ENCODE measurements at regions not wholly inside any gene's neighbourhood (a gene's known extent, or its start where the extent isn't known, plus 50 kb on each side); places are given as distances from the start of the nearest gene placed in this dataset.

DNA sequence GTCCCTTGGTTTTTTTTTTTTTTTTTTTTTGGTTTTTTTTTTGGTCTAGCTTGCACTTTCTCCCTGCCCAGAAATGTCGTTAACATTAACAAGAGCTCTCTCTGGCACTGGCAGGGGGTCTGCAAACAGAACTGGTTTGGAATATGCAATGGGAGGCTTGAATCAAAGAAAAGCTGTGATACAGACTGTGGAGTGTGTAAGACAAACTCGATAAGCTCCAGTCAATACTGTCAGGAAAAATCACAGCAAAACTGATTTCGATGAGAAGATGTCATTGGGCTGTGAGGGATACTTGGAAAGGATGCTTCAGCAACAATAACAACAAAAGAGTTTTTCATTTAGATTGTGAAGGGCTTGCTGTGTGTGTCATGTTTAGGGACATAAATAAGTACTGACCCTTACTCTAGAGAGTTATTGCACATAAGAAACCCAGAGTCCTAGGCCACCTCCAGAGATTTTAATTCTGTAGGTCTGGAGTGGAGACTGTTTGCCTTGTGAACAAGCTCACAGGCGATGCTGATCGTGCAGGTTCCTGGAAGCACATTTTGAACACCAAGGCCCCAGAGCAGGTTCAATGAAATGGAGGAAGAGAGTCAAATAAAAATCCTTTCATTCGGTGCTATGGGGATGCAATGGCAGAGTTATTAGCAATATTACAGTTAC lies 470.7 kb upstream of the RBFOX1 start:
- TF ChIP-seq, protein P1, sequence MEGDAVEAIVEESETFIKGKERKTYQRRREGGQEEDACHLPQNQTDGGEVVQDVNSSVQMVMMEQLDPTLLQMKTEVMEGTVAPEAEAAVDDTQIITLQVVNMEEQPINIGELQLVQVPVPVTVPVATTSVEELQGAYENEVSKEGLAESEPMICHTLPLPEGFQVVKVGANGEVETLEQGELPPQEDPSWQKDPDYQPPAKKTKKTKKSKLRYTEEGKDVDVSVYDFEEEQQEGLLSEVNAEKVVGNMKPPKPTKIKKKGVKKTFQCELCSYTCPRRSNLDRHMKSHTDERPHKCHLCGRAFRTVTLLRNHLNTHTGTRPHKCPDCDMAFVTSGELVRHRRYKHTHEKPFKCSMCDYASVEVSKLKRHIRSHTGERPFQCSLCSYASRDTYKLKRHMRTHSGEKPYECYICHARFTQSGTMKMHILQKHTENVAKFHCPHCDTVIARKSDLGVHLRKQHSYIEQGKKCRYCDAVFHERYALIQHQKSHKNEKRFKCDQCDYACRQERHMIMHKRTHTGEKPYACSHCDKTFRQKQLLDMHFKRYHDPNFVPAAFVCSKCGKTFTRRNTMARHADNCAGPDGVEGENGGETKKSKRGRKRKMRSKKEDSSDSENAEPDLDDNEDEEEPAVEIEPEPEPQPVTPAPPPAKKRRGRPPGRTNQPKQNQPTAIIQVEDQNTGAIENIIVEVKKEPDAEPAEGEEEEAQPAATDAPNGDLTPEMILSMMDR (conservative IDR thresholded peaks at IDR 0.05 in 1 of 2, IDR thresholded peaks at IDR 0.05 in 1 of 2; ENCODE audit: low read depth in 1 of 2, low read length in 2 of 2): no peak
- no peak for TF ChIP-seq EZH2 (IDR thresholded peaks at IDR 0.05; ENCODE audit: low read length, missing control alignments)

Data from fibroblast of lung (primary cell).